GM12892 (cell line): ENCODE measurements at regions not wholly inside any gene's neighbourhood (a gene's known extent, or its start where the extent isn't known, plus 50 kb on each side); places are given as distances from the start of the nearest gene placed in this dataset.

Source experiments
- POLR2AphosphoS5 ChIP-seq: IDR thresholded peaks from 2 replicates; pipeline ENCODE4 v1.6.1; 2011; ENCODE audit warnings: low read depth, low read length, control low read depth
- TAF1 ChIP-seq: IDR thresholded peaks from 2 replicates; pipeline ENCODE4 v1.6.1; 2011; ENCODE audit warnings: low read depth, mild to moderate bottlenecking, control low read depth, low read length, borderline replicate concordance

GRCh38 chr5:14039063-14039462 lies 94.6 kb upstream of the DNAH5 start:
- TF ChIP-seq POLR2AphosphoS5 (no peak), TAF1 (no peak)
